ENCODE measurements at regions not wholly inside any gene's neighbourhood (a gene's known extent, or its start where the extent isn't known, plus 50 kb on each side); places are given as distances from the start of the nearest gene placed in this dataset.

GRCh38 chr2:128475427-128476211 lies 157.0 kb upstream of the HS6ST1 start:
- TF ChIP-seq EZH2 (IDR thresholded peaks at IDR 0.05; ENCODE audit: borderline replicate concordance) = no peak
- no peak for TF ChIP-seq CTCF (IDR thresholded peaks at IDR 0.05; ENCODE audit: poor library complexity)
